ENCODE measurements at regions not wholly inside any gene's neighbourhood (a gene's known extent, or its start where the extent isn't known, plus 50 kb on each side); places are given as distances from the start of the nearest gene placed in this dataset.

DNA sequence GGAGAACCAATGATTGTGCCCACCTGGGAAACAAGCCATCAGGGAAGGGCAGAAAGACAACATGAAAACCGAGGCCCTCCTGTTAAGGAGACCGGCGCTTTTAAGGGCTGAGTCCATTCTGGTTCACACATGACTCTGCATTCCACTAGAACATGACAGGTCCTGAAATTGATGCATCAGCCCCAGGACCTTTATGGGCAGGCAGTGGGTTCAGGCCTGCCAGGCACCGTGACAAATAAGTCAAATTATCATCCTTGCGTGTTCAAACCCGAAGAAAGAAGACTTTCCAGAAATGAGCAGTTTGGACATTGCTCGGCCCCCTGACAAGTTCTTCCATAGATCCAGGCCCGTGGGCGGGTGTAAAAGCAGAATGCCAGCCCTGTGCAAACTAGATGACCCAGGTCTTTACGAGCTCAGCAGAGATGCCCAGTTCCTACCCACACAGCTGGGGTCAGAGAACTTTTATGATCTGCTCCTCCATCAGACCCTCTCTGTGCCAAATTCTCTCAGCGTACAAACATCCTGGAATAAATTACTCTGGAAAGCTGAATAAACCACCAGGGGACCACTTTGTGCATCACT lies 295.5 kb upstream of the WWC1 start:
- Histone ChIP-seq H3K9me3 (ENCODE audit: severe bottlenecking) (no peaks in the 10 kb centered on the region), H3K4me3 (ENCODE audit: severe bottlenecking) (no peak overlapping the region), H3K4me1 (ENCODE audit: insufficient read depth, poor library complexity, severe bottlenecking) (no peaks in the 10 kb centered on the region), H3K27me3 (ENCODE audit: insufficient read depth, poor library complexity, severe bottlenecking) (no peaks in the 10 kb centered on the region), H3K36me3 (ENCODE audit: low read depth) (no peaks in the 10 kb centered on the region), H3K27ac (ENCODE audit: poor library complexity, severe bottlenecking) (no peak overlapping the region)
- TF ChIP-seq, protein P1, sequence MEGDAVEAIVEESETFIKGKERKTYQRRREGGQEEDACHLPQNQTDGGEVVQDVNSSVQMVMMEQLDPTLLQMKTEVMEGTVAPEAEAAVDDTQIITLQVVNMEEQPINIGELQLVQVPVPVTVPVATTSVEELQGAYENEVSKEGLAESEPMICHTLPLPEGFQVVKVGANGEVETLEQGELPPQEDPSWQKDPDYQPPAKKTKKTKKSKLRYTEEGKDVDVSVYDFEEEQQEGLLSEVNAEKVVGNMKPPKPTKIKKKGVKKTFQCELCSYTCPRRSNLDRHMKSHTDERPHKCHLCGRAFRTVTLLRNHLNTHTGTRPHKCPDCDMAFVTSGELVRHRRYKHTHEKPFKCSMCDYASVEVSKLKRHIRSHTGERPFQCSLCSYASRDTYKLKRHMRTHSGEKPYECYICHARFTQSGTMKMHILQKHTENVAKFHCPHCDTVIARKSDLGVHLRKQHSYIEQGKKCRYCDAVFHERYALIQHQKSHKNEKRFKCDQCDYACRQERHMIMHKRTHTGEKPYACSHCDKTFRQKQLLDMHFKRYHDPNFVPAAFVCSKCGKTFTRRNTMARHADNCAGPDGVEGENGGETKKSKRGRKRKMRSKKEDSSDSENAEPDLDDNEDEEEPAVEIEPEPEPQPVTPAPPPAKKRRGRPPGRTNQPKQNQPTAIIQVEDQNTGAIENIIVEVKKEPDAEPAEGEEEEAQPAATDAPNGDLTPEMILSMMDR (IDR thresholded peaks at IDR 0.05; ENCODE audit: poor library complexity, severe bottlenecking) = no peak
- ATAC-seq (ENCODE audit: low read depth) = peak; percentile 45; the same call in 1 of the 3 replicates
- no peak for DNase-seq (ENCODE audit: low spot score)

DNA sequence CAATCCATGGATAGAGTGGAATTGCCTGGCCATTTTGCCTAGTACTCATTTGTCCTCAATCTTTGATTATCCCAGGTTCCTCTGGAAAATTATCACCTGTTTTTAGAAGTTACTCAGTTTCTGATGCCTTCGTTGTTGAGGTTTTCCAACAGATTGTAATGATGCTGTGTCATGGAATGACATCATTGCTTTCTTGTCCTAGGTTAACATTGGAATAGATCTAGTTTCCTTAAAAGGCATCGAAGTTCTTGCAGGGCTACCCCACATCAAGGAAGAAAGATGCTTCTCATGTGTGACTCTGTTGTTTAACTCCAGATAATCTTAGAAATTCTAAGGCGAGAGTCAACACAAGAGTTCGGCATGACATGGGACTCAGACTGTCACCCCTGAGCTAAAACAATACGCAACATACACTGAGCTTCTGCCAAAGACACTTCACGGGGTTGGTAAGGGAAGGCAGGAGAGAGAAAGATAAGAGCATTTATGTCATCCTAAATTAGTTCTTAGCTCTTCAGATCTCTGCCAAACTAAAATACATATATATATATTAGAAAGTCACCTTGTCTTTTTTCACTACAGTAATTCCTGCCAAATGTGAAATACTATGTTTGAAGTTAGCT lies 293.2 kb upstream of the WWC1 start:
- no peaks in the 10 kb centered on the region for H3K27me3 ChIP-seq (ENCODE audit: insufficient read depth, poor library complexity, severe bottlenecking)
- TF ChIP-seq, protein P1 (IDR thresholded peaks at IDR 0.05; ENCODE audit: poor library complexity, severe bottlenecking) = no peak
- H3K4me1 ChIP-seq (ENCODE audit: insufficient read depth, poor library complexity, severe bottlenecking) = no peaks in the 10 kb centered on the region
- no peak overlapping the region for H3K4me3 ChIP-seq (ENCODE audit: severe bottlenecking)
- H3K9me3 ChIP-seq (ENCODE audit: severe bottlenecking) = no peaks in the 10 kb centered on the region
- no peaks in the 10 kb centered on the region for H3K36me3 ChIP-seq (ENCODE audit: low read depth)
- no peak for DNase-seq (ENCODE audit: low spot score)
- ATAC-seq (ENCODE audit: low read depth) = no peak
- H3K27ac ChIP-seq (ENCODE audit: poor library complexity, severe bottlenecking) = no peak overlapping the region

DNA sequence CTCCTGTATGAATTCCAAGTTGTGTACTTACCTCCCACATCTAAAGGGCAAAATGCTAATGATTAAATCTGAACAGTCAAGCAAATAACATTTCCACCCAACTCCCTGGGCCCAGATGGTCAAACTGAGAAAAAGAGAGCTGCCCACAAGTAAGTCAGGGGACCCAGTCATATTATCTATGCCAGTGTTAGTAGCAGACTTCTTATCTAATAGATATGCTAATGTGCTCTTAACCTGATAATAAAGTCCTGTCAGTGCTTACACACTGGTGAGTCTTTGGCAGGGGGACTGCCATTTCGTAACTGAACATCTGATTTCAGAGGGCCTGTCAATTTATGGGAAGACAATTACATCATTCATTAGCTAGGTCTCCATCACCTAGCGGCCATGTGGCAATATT lies 292.3 kb upstream of the WWC1 start:
- no peaks in the 10 kb centered on the region for H3K9me3 ChIP-seq (ENCODE audit: severe bottlenecking)
- no peaks in the 10 kb centered on the region for H3K36me3 ChIP-seq (ENCODE audit: low read depth)
- no peak overlapping the region for H3K4me3 ChIP-seq (ENCODE audit: severe bottlenecking)
- ATAC-seq (ENCODE audit: low read depth) (no peak), DNase-seq (ENCODE audit: low spot score) (no peak)
- H3K27me3 ChIP-seq (ENCODE audit: insufficient read depth, poor library complexity, severe bottlenecking) = no peaks in the 10 kb centered on the region
- H3K4me1 ChIP-seq (ENCODE audit: insufficient read depth, poor library complexity, severe bottlenecking) = no peaks in the 10 kb centered on the region
- TF ChIP-seq, protein P1 (IDR thresholded peaks at IDR 0.05; ENCODE audit: poor library complexity, severe bottlenecking) = no peak
- H3K27ac ChIP-seq (ENCODE audit: poor library complexity, severe bottlenecking) = no peak overlapping the region

DNA sequence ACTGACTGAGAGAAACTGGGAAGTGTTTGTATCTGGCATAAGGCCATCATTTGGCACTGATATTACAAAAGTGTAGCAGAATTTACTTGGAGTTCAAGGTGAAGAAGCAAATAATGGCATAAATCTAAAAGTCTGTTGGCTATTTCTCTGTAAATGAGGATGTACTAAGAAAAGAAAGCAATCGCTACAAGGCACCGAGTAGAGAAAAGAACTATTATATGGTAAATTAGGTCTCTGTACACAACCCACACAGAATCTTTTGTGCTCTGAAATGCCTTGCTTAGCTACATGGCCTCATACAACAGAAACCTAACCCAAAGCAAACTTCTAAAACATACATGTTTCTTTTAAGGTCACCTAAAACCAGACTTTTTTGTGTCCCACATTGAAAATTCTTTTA lies 290.1 kb upstream of the WWC1 start:
- Histone ChIP-seq H3K36me3 (ENCODE audit: low read depth) (no peaks in the 10 kb centered on the region), H3K4me1 (ENCODE audit: insufficient read depth, poor library complexity, severe bottlenecking) (peaks cover 6% of the 10 kb centered on the region), H3K27me3 (ENCODE audit: insufficient read depth, poor library complexity, severe bottlenecking) (no peaks in the 10 kb centered on the region), H3K27ac (ENCODE audit: poor library complexity, severe bottlenecking) (no peak overlapping the region), H3K9me3 (ENCODE audit: severe bottlenecking) (no peaks in the 10 kb centered on the region), H3K4me3 (ENCODE audit: severe bottlenecking) (no peak overlapping the region)
- no peak for DNase-seq (ENCODE audit: low spot score)
- TF ChIP-seq, protein P1 (IDR thresholded peaks at IDR 0.05; ENCODE audit: poor library complexity, severe bottlenecking) = no peak
- ATAC-seq (ENCODE audit: low read depth) = no peak

DNA sequence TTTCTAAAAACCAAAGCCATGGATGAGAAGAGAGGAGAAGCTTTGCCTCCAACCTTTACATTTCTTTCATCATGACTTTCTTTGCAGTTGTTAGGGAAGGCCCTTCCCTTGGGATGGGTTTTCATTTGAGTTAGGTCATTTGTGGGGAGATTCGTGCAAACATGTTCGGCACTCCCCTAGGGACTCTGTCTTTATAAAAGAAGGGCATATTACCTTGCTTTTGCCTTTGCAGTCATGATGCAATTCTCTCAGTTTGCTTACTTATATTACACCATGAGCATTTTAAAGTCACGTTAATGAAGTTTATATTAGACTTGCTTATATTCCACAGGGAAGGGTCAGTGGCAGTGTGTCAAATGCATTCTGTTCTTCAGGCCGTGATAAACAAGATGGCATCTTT lies 289.3 kb upstream of the WWC1 start:
- DNase-seq (ENCODE audit: low spot score) (no peak), ATAC-seq (ENCODE audit: low read depth) (no peak)
- Histone ChIP-seq H3K27ac (ENCODE audit: poor library complexity, severe bottlenecking) (no peak overlapping the region), H3K4me3 (ENCODE audit: severe bottlenecking) (no peak overlapping the region), H3K4me1 (ENCODE audit: insufficient read depth, poor library complexity, severe bottlenecking) (peaks cover 6% of the 10 kb centered on the region), H3K27me3 (ENCODE audit: insufficient read depth, poor library complexity, severe bottlenecking) (no peaks in the 10 kb centered on the region), H3K36me3 (ENCODE audit: low read depth) (no peaks in the 10 kb centered on the region), H3K9me3 (ENCODE audit: severe bottlenecking) (no peaks in the 10 kb centered on the region)
- TF ChIP-seq, protein P1 (IDR thresholded peaks at IDR 0.05; ENCODE audit: poor library complexity, severe bottlenecking) = no peak
